Trophoblast cell (in vitro differentiated cells and primary cell): ENCODE measurements at regions not wholly inside any gene's neighbourhood (a gene's known extent, or its start where the extent isn't known, plus 50 kb on each side); places are given as distances from the start of the nearest gene placed in this dataset.

Experiments used
- DNase-seq, 2 donors: peaks; one replicate each; pipeline ENCODE4 v3.0.0-alpha.2; 2016
- H2AFZ ChIP-seq: 2 replicates; pipeline ENCODE4 v1.6.1; 2013; ENCODE audit warnings: low read length, moderate library complexity, mild to moderate bottlenecking; ENCODE audit not compliant: insufficient read depth, poor library complexity
- H2AK5ac ChIP-seq: 2 replicates; pipeline ENCODE4 v1.6.1; 2013; ENCODE audit warnings: mild to moderate bottlenecking, low read length
- H2BK120ac ChIP-seq: 2 replicates; pipeline ENCODE4 v1.6.1; 2013; ENCODE audit warnings: low read length, mild to moderate bottlenecking, moderate library complexity; ENCODE audit not compliant: insufficient read depth, poor library complexity
- H2BK12ac ChIP-seq: 2 replicates; pipeline ENCODE4 v1.6.1; 2013; ENCODE audit warnings: mild to moderate bottlenecking, low read length, moderate library complexity
- H2BK5ac ChIP-seq: 2 replicates; pipeline ENCODE4 v1.6.1; 2013; ENCODE audit warnings: low read length, low read depth, moderate library complexity, mild to moderate bottlenecking; ENCODE audit not compliant: poor library complexity
- H3K14ac ChIP-seq: 2 replicates; pipeline ENCODE4 v1.6.1; 2013; ENCODE audit warnings: mild to moderate bottlenecking, low read length
- H3K18ac ChIP-seq: 2 replicates; pipeline ENCODE4 v1.6.1; 2013; ENCODE audit warnings: mild to moderate bottlenecking, low read length
- H3K23ac ChIP-seq: 2 replicates; pipeline ENCODE4 v1.6.1; 2013; ENCODE audit warnings: low read length
- H3K27ac ChIP-seq: 2 replicates; pipeline ENCODE4 v1.5.1; 2013; ENCODE audit warnings: low read depth, mild to moderate bottlenecking, inconsistent platforms, low read length, moderate library complexity
- H3K27me3 ChIP-seq: 2 replicates; pipeline ENCODE4 v1.6.1; 2013; ENCODE audit warnings: inconsistent platforms, mild to moderate bottlenecking, low read length, moderate library complexity; ENCODE audit not compliant: insufficient read depth
- H3K36me3 ChIP-seq, 2 experiments: 1 replicate in 1 of 2; 2 replicates in 1 of 2; pipeline ENCODE4 v1.6.1; 2013; ENCODE audit warnings: low read length in 2 of 2, mild to moderate bottlenecking in 2 of 2, moderate library complexity in 1 of 2; ENCODE audit not compliant: insufficient read depth in 2 of 2, control insufficient read depth in 1 of 2
- H3K4ac ChIP-seq: 2 replicates; pipeline ENCODE4 v1.6.1; 2013; ENCODE audit warnings: low read depth, mild to moderate bottlenecking, low read length, moderate library complexity
- H3K4me1 ChIP-seq, 2 experiments: 1 replicate in 1 of 2; 2 replicates in 1 of 2; pipeline ENCODE4 v1.6.1; 2013; ENCODE audit warnings: low read length in 2 of 2, mild to moderate bottlenecking in 2 of 2, moderate library complexity in 1 of 2; ENCODE audit not compliant: insufficient read depth in 2 of 2, control insufficient read depth in 1 of 2
- H3K4me2 ChIP-seq: 2 replicates; pipeline ENCODE4 v1.6.1; 2013; ENCODE audit warnings: inconsistent platforms, mild to moderate bottlenecking, low read length, moderate library complexity
- H3K4me3 ChIP-seq: 2 replicates; pipeline ENCODE4 v1.5.1; 2013; ENCODE audit warnings: mild to moderate bottlenecking, low read depth, low read length, inconsistent platforms
- H3K79me1 ChIP-seq: one replicate; pipeline ENCODE4 v1.6.1; 2013; ENCODE audit warnings: low read length
- H3K79me2 ChIP-seq: 2 replicates; pipeline ENCODE4 v1.6.1; 2013; ENCODE audit warnings: low read length, mild to moderate bottlenecking; ENCODE audit not compliant: control insufficient read depth, insufficient read depth, poor library complexity
- H3K9ac ChIP-seq: 2 replicates; pipeline ENCODE4 v1.6.1; 2013; ENCODE audit warnings: mild to moderate bottlenecking, low read length
- H3K9me3 ChIP-seq: 2 replicates; pipeline ENCODE4 v1.6.1; 2013; ENCODE audit warnings: low read depth, mild to moderate bottlenecking, control low read depth, inconsistent platforms, low read length; ENCODE audit not compliant: insufficient read depth
- H4K12ac ChIP-seq: 2 replicates; pipeline ENCODE4 v1.6.1; 2013; ENCODE audit warnings: low read depth, mild to moderate bottlenecking, low read length, moderate library complexity
- H4K8ac ChIP-seq: 2 replicates; pipeline ENCODE4 v1.6.1; 2013; ENCODE audit warnings: low read depth, mild to moderate bottlenecking, low read length, moderate library complexity
- H4K91ac ChIP-seq: one replicate; pipeline ENCODE4 v1.6.1; 2013; ENCODE audit warnings: low read depth, mild to moderate bottlenecking, low read length, moderate library complexity
- WGBS: extraction: QIAGEN DNeasy Blood & Tissue Kit; methylation state at CpG from one replicate; pipeline ENCODE4 v1.1.7; 2013; ENCODE audit warnings: missing lambda C conversion rate; ENCODE audit not compliant: insufficient read length, insufficient coverage; ENCODE audit errors: extremely low coverage; 5-methylcytosine and 5-hydroxymethylcytosine counted together

DNA sequence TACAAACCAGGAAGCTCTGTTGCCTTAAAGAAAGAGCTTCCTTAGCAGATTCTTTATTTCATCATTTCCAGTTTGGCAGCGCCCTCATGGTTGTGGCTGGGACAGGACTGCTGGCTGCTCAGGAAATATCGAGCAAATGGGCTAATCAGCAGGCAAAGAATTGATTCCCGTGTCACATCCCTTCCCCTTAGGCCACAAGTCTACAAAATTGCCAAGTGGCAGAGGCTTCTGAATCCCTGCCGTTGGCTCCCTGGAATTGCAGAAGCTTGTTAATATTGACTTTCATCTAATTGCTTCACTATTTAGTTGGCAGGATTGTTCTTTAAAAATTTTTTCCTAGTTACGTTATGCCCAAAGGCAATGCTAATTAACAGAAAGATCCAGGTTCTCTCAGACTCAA lies 456.3 kb upstream of the ERCC4 start:
- Histone ChIP-seq H3K23ac (no peak overlapping the region), H2BK12ac (no peak overlapping the region), H3K4me2 (no peak overlapping the region), H3K36me3 (no peaks in the 10 kb centered on the region), H2BK120ac (no peak overlapping the region), H3K27me3 (no peaks in the 10 kb centered on the region), H3K79me1 (no peaks in the 10 kb centered on the region), H2BK5ac (no peak overlapping the region), H3K9ac (no peak overlapping the region), H3K27ac (no peak overlapping the region), H4K8ac (no peak overlapping the region), H3K14ac (no peak overlapping the region), H3K9me3 (no peaks in the 10 kb centered on the region), H3K4me3 (no peak overlapping the region), H4K91ac (no peak overlapping the region), H2AFZ (no peak overlapping the region), H3K18ac (no peak overlapping the region), H3K79me2 (no peaks in the 10 kb centered on the region), H2AK5ac (no peak overlapping the region), H3K4ac (no peak overlapping the region), H4K12ac (no peak overlapping the region), H3K4me1 (no peaks in the 10 kb centered on the region)
- DNase-seq = no peak
- WGBS = no CpG with 5 or more reads among the region's 5 CpGs

DNA sequence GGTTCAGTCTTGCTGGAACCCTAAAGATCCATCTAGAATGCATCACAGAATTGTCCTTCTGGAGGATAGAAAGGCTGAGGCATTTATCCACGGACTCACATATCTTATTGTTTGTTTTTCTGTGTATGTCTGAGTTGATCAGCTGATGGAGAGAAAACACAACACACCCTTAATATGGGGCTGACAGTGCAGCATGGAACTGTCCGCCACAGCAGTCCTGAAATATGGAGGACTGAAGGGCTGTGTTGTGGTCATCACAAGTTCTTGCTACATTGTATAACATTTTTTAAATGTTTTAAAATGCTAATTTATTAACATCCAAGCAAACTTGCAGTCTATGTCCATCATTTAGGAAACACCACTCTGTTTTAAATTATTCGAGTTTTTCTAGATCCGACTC lies 448.9 kb upstream of the ERCC4 start:
- Histone ChIP-seq H2BK5ac (no peak overlapping the region), H4K12ac (no peak overlapping the region), H3K4me2 (no peak overlapping the region), H3K27me3 (no peaks in the 10 kb centered on the region), H3K4me3 (no peak overlapping the region), H3K23ac (no peak overlapping the region), H2AK5ac (no peak overlapping the region), H3K4me1 (no peaks in the 10 kb centered on the region), H3K14ac (no peak overlapping the region), H3K4ac (no peak overlapping the region), H3K18ac (no peak overlapping the region), H2BK120ac (no peak overlapping the region), H3K36me3 (no peaks in the 10 kb centered on the region), H3K27ac (no peak overlapping the region), H2AFZ (no peak overlapping the region), H3K9me3 (no peaks in the 10 kb centered on the region), H2BK12ac (no peak overlapping the region), H4K8ac (no peak overlapping the region), H3K79me1 (no peaks in the 10 kb centered on the region), H3K79me2 (no peaks in the 10 kb centered on the region), H4K91ac (no peak overlapping the region), H3K9ac (no peak overlapping the region)
- WGBS = no CpG with 5 or more reads among the region's 4 CpGs
- DNase-seq = no peak

DNA sequence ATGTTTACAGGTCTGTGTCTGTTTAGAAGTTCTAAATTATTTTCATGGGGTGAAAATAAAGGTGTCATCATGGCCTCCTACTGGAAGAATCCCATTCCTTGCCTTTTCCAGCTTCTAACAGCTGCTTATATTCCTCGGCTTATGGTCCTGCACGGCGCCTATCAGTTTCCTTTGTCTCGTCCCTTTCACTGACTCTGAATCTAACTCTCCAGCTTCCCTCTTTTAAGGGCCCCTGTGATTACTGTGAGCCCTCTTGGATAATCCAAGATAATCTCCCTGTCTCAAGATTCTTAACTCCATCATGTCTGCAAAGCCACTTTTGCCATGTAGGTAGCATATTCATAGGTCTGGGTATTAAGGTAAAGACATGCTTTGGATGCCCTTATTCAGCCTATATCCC lies 441.0 kb upstream of the ERCC4 start:
- Histone ChIP-seq H3K79me1 (no peaks in the 10 kb centered on the region), H3K4me1 (no peaks in the 10 kb centered on the region), H3K4me3 (no peak overlapping the region), H3K27me3 (peaks cover 3% of the 10 kb centered on the region), H3K27ac (no peak overlapping the region), H4K91ac (no peak overlapping the region), H3K79me2 (no peaks in the 10 kb centered on the region), H3K9ac (no peak overlapping the region), H2AK5ac (no peak overlapping the region), H2BK120ac (no peak overlapping the region), H3K9me3 (no peaks in the 10 kb centered on the region), H2AFZ (no peak overlapping the region), H3K36me3 (no peaks in the 10 kb centered on the region), H2BK5ac (no peak overlapping the region), H4K8ac (no peak overlapping the region), H4K12ac (no peak overlapping the region), H3K14ac (no peak overlapping the region), H3K4ac (no peak overlapping the region), H2BK12ac (no peak overlapping the region), H3K23ac (no peak overlapping the region), H3K18ac (no peak overlapping the region), H3K4me2 (no peak overlapping the region)
- no peak for DNase-seq
- no CpG with 5 or more reads among the region's 4 CpGs for WGBS

DNA sequence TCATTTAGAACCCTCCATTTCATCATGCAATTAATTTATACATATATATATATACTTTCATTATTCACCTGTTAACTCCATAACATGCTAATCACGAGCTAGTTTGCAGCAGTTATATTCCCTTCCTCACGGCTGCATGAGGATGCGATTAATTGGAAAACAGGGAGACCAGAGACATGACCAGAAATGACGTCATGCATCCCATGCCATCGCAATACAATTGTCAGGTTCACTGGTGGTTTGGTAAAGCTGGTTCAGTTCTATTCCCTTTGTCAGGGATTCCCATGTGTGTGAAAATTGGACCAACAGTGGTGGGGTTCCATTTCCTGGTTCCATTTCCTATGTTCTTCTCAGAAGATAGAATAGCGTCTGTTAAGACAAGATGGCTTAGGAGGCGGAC lies 440.4 kb upstream of the ERCC4 start:
- Histone ChIP-seq H3K27me3 (peaks cover 3% of the 10 kb centered on the region), H3K79me1 (no peaks in the 10 kb centered on the region), H3K4me2 (no peak overlapping the region), H3K4me1 (no peaks in the 10 kb centered on the region), H2BK12ac (no peak overlapping the region), H3K9me3 (no peaks in the 10 kb centered on the region), H3K79me2 (no peaks in the 10 kb centered on the region), H3K27ac (no peak overlapping the region), H2BK5ac (no peak overlapping the region), H4K8ac (no peak overlapping the region), H4K91ac (no peak overlapping the region), H3K23ac (no peak overlapping the region), H3K14ac (no peak overlapping the region), H3K36me3 (no peaks in the 10 kb centered on the region), H2BK120ac (no peak overlapping the region), H2AK5ac (no peak overlapping the region), H3K4ac (no peak overlapping the region), H3K18ac (no peak overlapping the region), H2AFZ (no peak overlapping the region), H4K12ac (no peak overlapping the region), H3K4me3 (no peak overlapping the region), H3K9ac (no peak overlapping the region)
- no peak for DNase-seq
- no CpG with 5 or more reads among the region's 7 CpGs for WGBS
